ENCODE measurements at regions not wholly inside any gene's neighbourhood (a gene's known extent, or its start where the extent isn't known, plus 50 kb on each side); places are given as distances from the start of the nearest gene placed in this dataset.

GRCh38 chr21:25079053-25079452 lies 528.2 kb downstream of the MRPL39 start:
- Histone ChIP-seq H3K4me3 (ENCODE audit: low read length) (no peak overlapping the region), H3K9me3 (ENCODE audit: insufficient read depth, low read length) (no peaks in the 10 kb centered on the region), H3K27me3 (ENCODE audit: low read depth, low read length) (no peaks in the 10 kb centered on the region), H3K79me2 (ENCODE audit: low read length) (no peaks in the 10 kb centered on the region), H3K27ac (ENCODE audit: low read length) (no peak overlapping the region), H3K4me2 (ENCODE audit: low read length) (no peak overlapping the region), H2AFZ (ENCODE audit: low read depth, low read length) (no peak overlapping the region), H3K9ac (ENCODE audit: low read length) (no peak overlapping the region), H3K4me1 (ENCODE audit: low read length) (no peaks in the 10 kb centered on the region), H4K20me1 (ENCODE audit: insufficient read depth, low read length) (no peaks in the 10 kb centered on the region), H3K36me3 (replicated peaks; ENCODE audit: low read depth, low read length) (no peaks in the 10 kb centered on the region)
- no peak for TF ChIP-seq CTCF (IDR thresholded peaks at IDR 0.05; ENCODE audit: low read depth, low read length)

GRCh38 chr21:25062061-25062460 lies 545.2 kb downstream of the MRPL39 start:
- no peaks in the 10 kb centered on the region for H3K9me3 ChIP-seq (ENCODE audit: insufficient read depth, low read length)
- peak overlapping the region; percentile 28; the same call in 1 of the 2 replicates for H3K9ac ChIP-seq (ENCODE audit: low read length)
- no peaks in the 10 kb centered on the region for H4K20me1 ChIP-seq (ENCODE audit: insufficient read depth, low read length)
- no peak overlapping the region for H3K4me3 ChIP-seq (ENCODE audit: low read length)
- H3K27ac ChIP-seq (ENCODE audit: low read length): peak overlapping the region; percentile 43
- no peaks in the 10 kb centered on the region for H3K79me2 ChIP-seq (ENCODE audit: low read length)
- TF ChIP-seq EZH2phosphoT487 (IDR thresholded peaks at IDR 0.05; ENCODE audit: low read depth) (no peak), CTCF (IDR thresholded peaks at IDR 0.05; ENCODE audit: low read depth, low read length) (no peak)
- no peaks in the 10 kb centered on the region for H3K36me3 ChIP-seq (replicated peaks; ENCODE audit: low read depth, low read length)
- H2AFZ ChIP-seq (ENCODE audit: low read depth, low read length): peak overlapping the region; percentile 83
- H3K27me3 ChIP-seq (ENCODE audit: low read depth, low read length): no peaks in the 10 kb centered on the region
- peaks cover 12% of the 10 kb centered on the region for H3K4me1 ChIP-seq (ENCODE audit: low read length)
- H3K4me2 ChIP-seq (ENCODE audit: low read length): peak overlapping the region; percentile 17

- Histone ChIP-seq H3K79me2 (ENCODE audit: low read length) (no peaks in the 10 kb centered on the region), H2AFZ (ENCODE audit: low read depth, low read length) (no peak overlapping the region), H3K27me3 (ENCODE audit: low read depth, low read length) (no peaks in the 10 kb centered on the region), H3K4me2 (ENCODE audit: low read length) (no peak overlapping the region), H3K4me1 (ENCODE audit: low read length) (peaks cover 11% of the 10 kb centered on the region), H3K27ac (ENCODE audit: low read length) (peak overlapping the region; percentile 64), H4K20me1 (ENCODE audit: insufficient read depth, low read length) (no peaks in the 10 kb centered on the region), H3K9ac (ENCODE audit: low read length) (no peak overlapping the region), H3K4me3 (ENCODE audit: low read length) (no peak overlapping the region), H3K36me3 (replicated peaks; ENCODE audit: low read depth, low read length) (peaks cover 5% of the 10 kb centered on the region), H3K9me3 (ENCODE audit: insufficient read depth, low read length) (0 out of 2 replicates have a peak, but pooled peaks cover 11% of the 10 kb centered on the region)
- TF ChIP-seq CTCF (IDR thresholded peaks at IDR 0.05; ENCODE audit: low read depth, low read length): no peak
- no peak for TF ChIP-seq EZH2phosphoT487 (IDR thresholded peaks at IDR 0.05; ENCODE audit: low read depth)
These were observed 552.6 kb downstream of the MRPL39 start for GRCh38 chr21:25054689-25055088.

- H3K9ac ChIP-seq (ENCODE audit: low read length): peak overlapping the region; percentile 75
- H3K4me3 ChIP-seq (ENCODE audit: low read length): peak overlapping the region; percentile 74
- H2AFZ ChIP-seq (ENCODE audit: low read depth, low read length): peak overlapping the region; percentile 98
- no peaks in the 10 kb centered on the region for H4K20me1 ChIP-seq (ENCODE audit: insufficient read depth, low read length)
- H3K4me2 ChIP-seq (ENCODE audit: low read length): peak overlapping the region; percentile 85
- H3K27ac ChIP-seq (ENCODE audit: low read length): peak overlapping the region; percentile 78
- H3K36me3 ChIP-seq (replicated peaks; ENCODE audit: low read depth, low read length): peaks cover 5% of the 10 kb centered on the region
- TF ChIP-seq CTCF (IDR thresholded peaks at IDR 0.05; ENCODE audit: low read depth, low read length) (peak; percentile 72), EZH2phosphoT487 (IDR thresholded peaks at IDR 0.05; ENCODE audit: low read depth) (no peak)
- no peaks in the 10 kb centered on the region for H3K27me3 ChIP-seq (ENCODE audit: low read depth, low read length)
- H3K4me1 ChIP-seq (ENCODE audit: low read length): peaks cover 49% of the 10 kb centered on the region
- no peaks in the 10 kb centered on the region for H3K9me3 ChIP-seq (ENCODE audit: insufficient read depth, low read length)
- no peaks in the 10 kb centered on the region for H3K79me2 ChIP-seq (ENCODE audit: low read length)
These were observed 567.6 kb downstream of the MRPL39 start for GRCh38 chr21:25039461-25040380.

Data from OCI-LY3 (cell line).